Panc1 (cell line): ENCODE measurements at regions not wholly inside any gene's neighbourhood (a gene's known extent, or its start where the extent isn't known, plus 50 kb on each side); places are given as distances from the start of the nearest gene placed in this dataset.

ENCODE experiments used
- ATAC-seq: fragments of 200-7000 bp; cut with Tn5 transposase; 2 replicates; pipeline ENCODE4 v1.9.1; 2020; ENCODE audit warnings: mild to moderate bottlenecking, moderate library complexity
- BruUV-seq: library from RNA; stranded (reverse); fragments of 400-500 nt; replicated peaks from 2 replicates; lab custom pipeline; 2021; lab: Mats Ljungman, UMichigan
- CTCF ChIA-PET: fragments of 300-600 bp; sonication (Branson Sonifier 250); formaldehyde crosslinking; loops from one replicate; lab custom pipeline; 2022; ENCODE audit warnings: antibody characterized with exemption; lab: Charles Lee
- POLR2A ChIA-PET: fragments of 300-600 bp; sonication (Branson Sonifier 250); formaldehyde crosslinking; loops from one replicate; lab custom pipeline; 2022; ENCODE audit warnings: antibody characterized with exemption; lab: Charles Lee
- DNase-seq: peaks from one replicate; pipeline ENCODE4 v3.0.0-alpha.2; 2010; ENCODE audit warnings: low read depth, low spot score
- H3K27ac ChIP-seq: 2 replicates; pipeline ENCODE4 v1.5.1; 2011; ENCODE audit warnings: mild to moderate bottlenecking, low read length, inconsistent platforms
- H3K27me3 ChIP-seq: fragments of 200-500 bp; sonication (Bioruptor generic); 2 replicates; pipeline ENCODE4 v1.6.0; 2014; ENCODE audit warnings: low read length, inconsistent platforms; ENCODE audit not compliant: control insufficient read depth, insufficient read depth
- H3K36me3 ChIP-seq: fragments of 200-500 bp; sonication (Bioruptor generic); 2 replicates; pipeline ENCODE4 v1.5.1; 2014; ENCODE audit warnings: inconsistent platforms, mild to moderate bottlenecking, low read length, moderate library complexity; ENCODE audit not compliant: control insufficient read depth, insufficient read depth
- H3K4me1 ChIP-seq: 2 replicates; pipeline ENCODE4 v1.5.1; 2011; ENCODE audit warnings: inconsistent platforms, mild to moderate bottlenecking, low read length, moderate library complexity; ENCODE audit not compliant: control insufficient read depth, insufficient read depth
- H3K4me3 ChIP-seq, 2 experiments: 2 replicates each; pipeline ENCODE4 v1.5.1; 2011 to 2012; ENCODE audit warnings: low read depth in 2 of 2, low read length in 2 of 2, mild to moderate bottlenecking in 2 of 2, inconsistent platforms in 1 of 2, moderate library complexity in 1 of 2
- H3K9me3 ChIP-seq: fragments of 200-500 bp; sonication (Bioruptor generic); 2 replicates; pipeline ENCODE4 v1.5.1; 2014; ENCODE audit warnings: low read depth, mild to moderate bottlenecking, inconsistent platforms, low read length, moderate library complexity; ENCODE audit not compliant: control insufficient read depth, insufficient read depth
- CTCF ChIP-seq: fragments of 450-650 bp; IDR thresholded peaks from 2 replicates; pipeline ENCODE4 v1.5.1; 2017; ENCODE audit warnings: mild to moderate bottlenecking
- POLR2AphosphoS5 ChIP-seq: IDR thresholded peaks from 2 replicates; pipeline ENCODE4 v1.6.1; 2012; ENCODE audit warnings: mild to moderate bottlenecking, low read depth, low read length, moderate library complexity
- REST ChIP-seq, 2 experiments: IDR thresholded peaks; 2 replicates each; pipeline ENCODE4 v1.6.1; 2011 to 2012; ENCODE audit warnings: low read depth in 2 of 2, control low read depth in 1 of 2, low read length in 1 of 2, mild to moderate bottlenecking in 1 of 2, moderate library complexity in 1 of 2; ENCODE audit not compliant: insufficient read depth in 1 of 2
- SIN3A ChIP-seq: IDR thresholded peaks from 2 replicates; pipeline ENCODE4 v1.6.1; 2012; ENCODE audit warnings: low read depth, mild to moderate bottlenecking, low read length, moderate library complexity, borderline replicate concordance; ENCODE audit not compliant: insufficient read depth
- TCF7L2 ChIP-seq: IDR thresholded peaks from 2 replicates; pipeline ENCODE4 v1.6.1; 2011; ENCODE audit warnings: mild to moderate bottlenecking, low read depth, low read length, inconsistent platforms
- in situ Hi-C: cut with HindIII; loops from 2 replicates; pipeline ENCODE4 v1.10.0; 2016; ENCODE audit warnings: low sequenced_read_pairs, low pct_unique_long_range_greater_than_20kb
- intact Hi-C: fragments of 100-400 bp; cut with micrococcal nuclease; formaldehyde crosslinking; loops from one replicate; pipeline ENCODE4 v1.10.0; 2022; ENCODE audit not compliant: unreplicated experiment

GRCh38 chr12:71306808-71307207 is 132.8 kb upstream of the LGR5 start:
- CTCF ChIA-PET = no interaction called here
- no peak overlapping the region for H3K4me3 ChIP-seq
- intact Hi-C loops = no loop called here
- no TSS peak for BruUV-seq
- DNase-seq (no peak), ATAC-seq (no peak)
- H3K9me3 ChIP-seq = no peaks in the 10 kb centered on the region
- H3K4me1 ChIP-seq = no peaks in the 10 kb centered on the region
- no peaks in the 10 kb centered on the region for H3K36me3 ChIP-seq
- TF ChIP-seq TCF7L2 (no peak), CTCF (no peak)
- in situ Hi-C loops = no loop called here
- no peak overlapping the region for H3K27ac ChIP-seq
- no peaks in the 10 kb centered on the region for H3K27me3 ChIP-seq
- POLR2A ChIA-PET = no interaction called here

- in situ Hi-C loops (no loop called here), intact Hi-C loops (no loop called here)
- ChIA-PET CTCF (no interaction called here), POLR2A (no interaction called here)
- Histone ChIP-seq H3K27ac (no peak overlapping the region), H3K4me1 (no peaks in the 10 kb centered on the region), H3K36me3 (no peaks in the 10 kb centered on the region), H3K27me3 (no peaks in the 10 kb centered on the region), H3K4me3 (no peak overlapping the region), H3K9me3 (no peaks in the 10 kb centered on the region)
- TF ChIP-seq POLR2AphosphoS5 (no peak), SIN3A (no peak), CTCF (no peak), TCF7L2 (no peak), REST (IDR thresholded peaks at IDR 0.05; ENCODE audit: insufficient read depth in 1 of 2, low read depth in 2 of 2, low read length in 1 of 2) (no peak)
- DNase-seq (no peak), ATAC-seq (no peak)
- no TSS peak for BruUV-seq
These were observed 135.3 kb upstream of the LGR5 start for GRCh38 chr12:71304306-71304705.

GRCh38 chr12:71303199-71303598 is 136.4 kb upstream of the LGR5 start:
- Histone ChIP-seq H3K4me1 (no peaks in the 10 kb centered on the region), H3K4me3 (no peak overlapping the region), H3K27me3 (no peaks in the 10 kb centered on the region), H3K9me3 (no peaks in the 10 kb centered on the region), H3K36me3 (no peaks in the 10 kb centered on the region), H3K27ac (no peak overlapping the region)
- CTCF ChIA-PET = no interaction called here
- POLR2A ChIA-PET = no interaction called here
- ATAC-seq (no peak), DNase-seq (no peak)
- no TSS peak for BruUV-seq
- in situ Hi-C loops (no loop called here), intact Hi-C loops (no loop called here)
- no peak for TF ChIP-seq POLR2AphosphoS5
- TF ChIP-seq SIN3A = no peak
- TF ChIP-seq CTCF = no peak
- TF ChIP-seq REST (IDR thresholded peaks at IDR 0.05; ENCODE audit: insufficient read depth in 1 of 2, low read depth in 2 of 2, low read length in 1 of 2) = no peak
- no peak for TF ChIP-seq TCF7L2
